ENCODE measurements at regions not wholly inside any gene's neighbourhood (a gene's known extent, or its start where the extent isn't known, plus 50 kb on each side); places are given as distances from the start of the nearest gene placed in this dataset.
A peak's percentile ranks its signal among the peaks of the same experiment; 100 is the strongest.

DNA sequence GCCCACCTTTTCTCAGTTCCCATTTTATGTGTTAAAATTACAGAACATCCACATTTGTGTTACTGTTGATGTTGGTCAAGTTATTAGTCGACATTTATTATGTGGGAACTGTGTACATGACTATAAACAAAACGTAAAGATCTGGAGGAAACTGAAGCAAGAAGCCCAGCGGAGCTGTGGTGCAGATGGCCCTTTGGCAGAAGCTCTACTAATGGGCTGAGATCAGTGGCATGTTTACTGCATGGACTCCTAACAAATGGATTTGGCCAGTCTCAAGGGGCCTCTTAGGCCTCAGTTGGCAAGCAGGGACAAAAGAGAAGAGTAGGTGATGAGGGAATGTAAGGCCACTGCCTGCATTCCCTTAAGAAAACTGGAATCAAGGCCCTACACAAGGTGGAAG is 282.1 kb upstream of the TCF21 start:
- no peak overlapping the region for H3K4me3 ChIP-seq
- ATAC-seq (no peak), DNase-seq (no peak)
- WGBS, 3 donors, result 70 to 79% (median 72%) methylated on average over 3 of the region's 3 CpGs
- H3K36me3 ChIP-seq (ENCODE audit: insufficient read depth in 1 of 2, low read depth in 1 of 2), result no peaks in the 10 kb centered on the region
- intact Hi-C loops (cut with DNase I), result no loop called here
- H3K4me1 ChIP-seq, result no peaks in the 10 kb centered on the region
- TF ChIP-seq CTCF (IDR thresholded peaks at IDR 0.05), result no peak
- H3K27me3 ChIP-seq (ENCODE audit: insufficient read depth in 3 of 3, low read length in 2 of 3), result no peaks in the 10 kb centered on the region
- H3K27ac ChIP-seq, result no peak overlapping the region
- no peaks in the 10 kb centered on the region for H3K9me3 ChIP-seq

DNA sequence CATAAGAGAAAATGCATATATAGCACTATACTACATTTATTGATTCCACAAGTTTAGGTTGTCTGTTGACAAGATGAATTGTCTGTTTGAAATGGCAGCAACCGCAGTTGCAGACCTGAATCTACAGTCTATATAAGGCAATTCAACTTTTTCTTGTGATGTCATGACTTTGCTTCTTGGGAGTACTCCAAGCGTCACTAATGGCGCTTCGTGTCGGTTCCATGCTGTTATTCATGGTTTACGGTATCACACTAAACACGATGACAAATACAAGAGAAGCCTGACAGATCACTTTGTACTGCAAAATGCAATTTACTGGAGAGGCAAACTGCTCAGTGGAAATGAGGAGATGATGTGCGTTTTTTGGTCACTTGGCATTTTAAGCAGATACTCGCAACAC is 280.3 kb upstream of the TCF21 start:
- Histone ChIP-seq H3K9me3 (no peaks in the 10 kb centered on the region), H3K36me3 (ENCODE audit: insufficient read depth in 1 of 2, low read depth in 1 of 2) (no peaks in the 10 kb centered on the region), H3K27me3 (ENCODE audit: insufficient read depth in 3 of 3, low read length in 2 of 3) (no peaks in the 10 kb centered on the region), H3K4me3 (no peak overlapping the region), H3K27ac (no peak overlapping the region), H3K4me1 (no peaks in the 10 kb centered on the region)
- DNase-seq, result no peak
- WGBS, 3 donors, result 77 to 81% (median 77%) methylated on average over 9 of the region's 9 CpGs
- intact Hi-C loops (cut with DNase I), result no loop called here
- no peak for TF ChIP-seq CTCF (IDR thresholded peaks at IDR 0.05)
- no peak for ATAC-seq

- no peak overlapping the region for H3K27ac ChIP-seq
- intact Hi-C loops (cut with DNase I), result no loop called here
- WGBS, 3 donors, result 65 to 75% (median 71%) methylated on average over 2 of the region's 2 CpGs
- no peak overlapping the region for H3K4me3 ChIP-seq
- no peaks in the 10 kb centered on the region for H3K4me1 ChIP-seq
- ATAC-seq (peak in 1 of 4 donors; percentile 42), DNase-seq (no peak)
- TF ChIP-seq CTCF (IDR thresholded peaks at IDR 0.05), result no peak
- no peaks in the 10 kb centered on the region for H3K9me3 ChIP-seq
- no peaks in the 10 kb centered on the region for H3K36me3 ChIP-seq (ENCODE audit: insufficient read depth in 1 of 2, low read depth in 1 of 2)
- H3K27me3 ChIP-seq (ENCODE audit: insufficient read depth in 3 of 3, low read length in 2 of 3), result no peaks in the 10 kb centered on the region
Observed at GRCh38 chr6:133609415-133610226, 279.3 kb upstream of the TCF21 start.

GRCh38 chr6:133610227-133610840 is 278.6 kb upstream of the TCF21 start:
- WGBS, 3 donors, result 70 to 81% (median 73%) methylated on average over 2 of the region's 2 CpGs
- ATAC-seq, result no peak
- no peak for DNase-seq
- no peak overlapping the region for H3K4me3 ChIP-seq
- H3K27ac ChIP-seq, result no peak overlapping the region
- intact Hi-C loops (cut with DNase I), result no loop called here
- TF ChIP-seq CTCF (IDR thresholded peaks at IDR 0.05), result no peak
- H3K4me1 ChIP-seq, result no peaks in the 10 kb centered on the region
- H3K36me3 ChIP-seq (ENCODE audit: insufficient read depth in 1 of 2, low read depth in 1 of 2), result no peaks in the 10 kb centered on the region
- no peaks in the 10 kb centered on the region for H3K27me3 ChIP-seq (ENCODE audit: insufficient read depth in 3 of 3, low read length in 2 of 3)
- no peaks in the 10 kb centered on the region for H3K9me3 ChIP-seq

Measured in psoas muscle (tissue), 7 donors.